Sigmoid colon (tissue), 6 donors: ENCODE measurements at regions not wholly inside any gene's neighbourhood (a gene's known extent, or its start where the extent isn't known, plus 50 kb on each side); places are given as distances from the start of the nearest gene placed in this dataset.

Source experiments
- DNase-seq: peaks from one replicate; pipeline ENCODE4 v3.0.0-alpha.2; 2019
- H3K27ac ChIP-seq, 4 donors: fragments of 200-600 bp; sonication (generic); one replicate each; pipeline ENCODE4 v1.5.1; 2016 to 2019; ENCODE audit warnings: mild to moderate bottlenecking in 1 of 4
- H3K27me3 ChIP-seq, 3 donors: fragments of 200-600 bp; sonication (generic); one replicate each; pipeline ENCODE4 v1.5.1; 2019; ENCODE audit warnings: mild to moderate bottlenecking in 1 of 3
- H3K36me3 ChIP-seq, 4 donors: fragments of 200-600 bp; sonication (generic); one replicate each; pipeline ENCODE4 v1.5.1; 2016 to 2019
- H3K4me1 ChIP-seq, 4 donors: fragments of 200-600 bp; sonication (generic); one replicate each; pipeline ENCODE4 v1.5.1; 2017 to 2019
- H3K4me3 ChIP-seq, 4 donors: fragments of 200-600 bp; sonication (generic); one replicate each; pipeline ENCODE4 v1.5.1; 2017 to 2019; ENCODE audit warnings: mild to moderate bottlenecking in 2 of 4, moderate library complexity in 1 of 4
- H3K9me3 ChIP-seq, 4 donors: fragments of 200-600 bp in 3 of 4; sonication (generic) in 3 of 4; one replicate each; pipeline versions ENCODE4 v1.5.1 to v1.6.1; 2013 to 2019
- EP300 ChIP-seq, 4 donors: sonication (generic); formaldehyde crosslinking; IDR thresholded peaks; one replicate each; pipeline ENCODE4 v1.6.1; 2017; ENCODE audit warnings: antibody characterized with exemption in 4 of 4
- POLR2A ChIP-seq, 2 donors: fragments of 450-650 bp; IDR thresholded peaks; one replicate each; pipeline ENCODE4 v1.6.1; 2016; ENCODE audit warnings: antibody characterized with exemption in 2 of 2, mild to moderate bottlenecking in 2 of 2, moderate library complexity in 2 of 2
- POLR2AphosphoS5 ChIP-seq, 4 donors: sonication (generic); formaldehyde crosslinking; IDR thresholded peaks; one replicate each; pipeline ENCODE4 v1.6.1; 2017; ENCODE audit warnings: antibody characterized with exemption in 4 of 4
- WGBS, 2 donors: extraction: QIAGEN DNeasy Blood & Tissue Kit; methylation state at CpG; one replicate each; pipeline ENCODE4 v1.1.7; 2013; 5-methylcytosine and 5-hydroxymethylcytosine counted together
- intact Hi-C: fragments of 100-400 bp; cut with DNase I; formaldehyde crosslinking; loops from one replicate; pipeline ENCODE4 v1.15.1; 2023
- TF ChIP-seq, protein P1 (sequence below), 4 experiments: fragments of 450-650 bp in 3 of 4; fragments of 200-600 bp in 1 of 4; IDR thresholded peaks; one replicate each; pipeline ENCODE4 v1.5.1; 2016 to 2019; ENCODE audit warnings: antibody characterized with exemption in 4 of 4, mild to moderate bottlenecking in 3 of 4, moderate library complexity in 2 of 4
- donor health status: healthy with polysubstance abuse.
- donor health status: healthy.

DNA sequence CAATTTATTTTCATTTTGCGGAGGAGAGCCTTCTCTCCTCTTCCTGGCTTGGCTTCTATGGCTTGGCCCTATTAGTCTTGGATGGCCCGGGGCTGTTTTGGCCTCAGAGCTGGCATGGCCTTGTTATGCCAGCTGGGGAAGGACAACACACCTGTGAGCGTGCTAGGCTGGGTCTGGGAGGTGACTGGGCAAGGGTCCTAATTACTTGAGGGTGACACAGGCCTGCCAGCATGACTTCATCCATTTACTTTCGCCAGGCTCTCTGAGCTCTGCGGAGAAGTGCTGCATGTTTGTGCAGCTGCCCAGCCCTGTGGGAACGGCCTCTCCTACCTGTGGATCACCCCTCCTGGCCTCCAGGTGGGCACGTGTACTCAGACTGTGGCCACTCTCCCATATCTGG, 153.6 kb downstream of the SNX19 start:
- 22 to 75% methylated on average over 7 of the region's 7 CpGs for WGBS, 2 donors
- Histone ChIP-seq H3K4me3 (no peak overlapping the region), H3K4me1 (no peaks in the 10 kb centered on the region), H3K36me3 (no peaks in the 10 kb centered on the region), H3K27me3 (no peaks in the 10 kb centered on the region), H3K9me3 (no peaks in the 10 kb centered on the region), H3K27ac (no peak overlapping the region)
- no peak for DNase-seq
- TF ChIP-seq EP300 (IDR thresholded peaks at IDR 0.05) (no peak), POLR2A (IDR thresholded peaks at IDR 0.05) (no peak), POLR2AphosphoS5 (IDR thresholded peaks at IDR 0.05) (no peak)
- TF ChIP-seq, protein P1, sequence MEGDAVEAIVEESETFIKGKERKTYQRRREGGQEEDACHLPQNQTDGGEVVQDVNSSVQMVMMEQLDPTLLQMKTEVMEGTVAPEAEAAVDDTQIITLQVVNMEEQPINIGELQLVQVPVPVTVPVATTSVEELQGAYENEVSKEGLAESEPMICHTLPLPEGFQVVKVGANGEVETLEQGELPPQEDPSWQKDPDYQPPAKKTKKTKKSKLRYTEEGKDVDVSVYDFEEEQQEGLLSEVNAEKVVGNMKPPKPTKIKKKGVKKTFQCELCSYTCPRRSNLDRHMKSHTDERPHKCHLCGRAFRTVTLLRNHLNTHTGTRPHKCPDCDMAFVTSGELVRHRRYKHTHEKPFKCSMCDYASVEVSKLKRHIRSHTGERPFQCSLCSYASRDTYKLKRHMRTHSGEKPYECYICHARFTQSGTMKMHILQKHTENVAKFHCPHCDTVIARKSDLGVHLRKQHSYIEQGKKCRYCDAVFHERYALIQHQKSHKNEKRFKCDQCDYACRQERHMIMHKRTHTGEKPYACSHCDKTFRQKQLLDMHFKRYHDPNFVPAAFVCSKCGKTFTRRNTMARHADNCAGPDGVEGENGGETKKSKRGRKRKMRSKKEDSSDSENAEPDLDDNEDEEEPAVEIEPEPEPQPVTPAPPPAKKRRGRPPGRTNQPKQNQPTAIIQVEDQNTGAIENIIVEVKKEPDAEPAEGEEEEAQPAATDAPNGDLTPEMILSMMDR (IDR thresholded peaks at IDR 0.05): no peak
- intact Hi-C loops: no loop called here

DNA sequence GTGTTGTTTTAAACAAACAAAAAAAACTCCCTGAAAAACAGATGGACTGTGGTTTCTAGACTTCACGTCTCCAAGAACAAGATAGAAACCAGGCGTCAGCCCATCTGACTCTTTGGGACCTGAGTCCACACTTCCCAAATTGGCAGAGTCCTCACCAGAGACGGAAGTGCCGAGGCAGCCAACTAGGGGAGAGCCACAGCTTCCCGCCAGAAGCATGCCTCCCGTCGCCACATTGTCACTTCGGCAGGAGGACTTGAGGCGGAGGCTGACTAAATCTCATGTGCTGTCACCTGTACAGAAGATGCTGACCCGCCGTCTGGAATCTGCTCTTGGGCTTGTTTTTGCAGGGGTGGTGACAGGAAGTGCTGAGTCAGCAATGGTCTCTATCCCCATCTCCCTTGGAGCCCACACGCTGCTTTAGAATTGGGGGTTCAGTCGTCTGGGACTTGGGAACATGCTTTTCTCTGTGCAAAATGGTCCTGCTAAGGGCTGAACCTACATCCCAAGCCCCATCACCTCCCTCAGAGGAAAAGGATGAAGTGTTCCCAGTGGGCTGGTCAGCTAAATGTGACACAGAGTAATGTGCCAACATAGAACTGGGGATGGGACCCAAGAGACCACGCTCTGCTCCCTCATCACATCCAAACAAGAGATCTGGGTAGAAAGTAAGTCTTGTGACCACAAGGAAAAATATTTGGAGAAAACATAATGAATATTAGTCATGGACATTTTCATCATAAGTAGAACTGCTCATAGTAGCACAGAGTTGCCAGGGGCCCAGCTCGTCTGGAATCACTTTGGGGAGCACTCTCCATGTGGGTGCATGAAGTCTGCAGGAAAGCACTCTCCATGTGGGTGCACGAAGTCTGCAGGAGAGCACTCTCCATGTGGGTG, 152.9 kb downstream of the SNX19 start:
- 85 to 92% methylated on average over 16 of the region's 16 CpGs for WGBS, 2 donors
- no peak for DNase-seq
- H3K27ac ChIP-seq: no peak overlapping the region

DNA sequence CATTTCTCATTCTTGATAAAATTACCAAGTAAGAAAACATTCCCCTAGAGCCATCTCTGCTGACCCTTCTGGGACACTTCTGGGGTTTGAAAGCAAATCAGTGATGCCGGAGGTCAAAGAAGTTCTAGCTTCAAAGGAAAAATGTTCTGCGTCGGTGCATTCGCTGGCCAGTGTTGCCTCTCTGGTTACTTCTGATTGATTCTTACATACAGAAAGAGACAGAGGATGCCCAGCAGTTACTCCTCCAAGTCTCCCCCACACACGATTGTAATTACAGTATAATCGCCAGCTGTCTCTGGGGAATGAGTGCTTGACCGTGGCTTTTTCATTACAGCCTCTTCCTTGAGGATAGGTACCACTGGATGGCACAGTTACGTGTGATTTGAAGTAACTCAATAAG, 150.9 kb downstream of the SNX19 start:
- intact Hi-C loops: no loop called here
- TF ChIP-seq POLR2AphosphoS5 (IDR thresholded peaks at IDR 0.05) (no peak), EP300 (IDR thresholded peaks at IDR 0.05) (no peak), POLR2A (IDR thresholded peaks at IDR 0.05) (no peak)
- TF ChIP-seq, protein P1 (IDR thresholded peaks at IDR 0.05): no peak
- WGBS, 2 donors: 87 to 92% methylated on average over 8 of the region's 8 CpGs
- no peaks in the 10 kb centered on the region for H3K4me1 ChIP-seq
- no peak for DNase-seq
- H3K36me3 ChIP-seq: no peaks in the 10 kb centered on the region
- H3K9me3 ChIP-seq: no peaks in the 10 kb centered on the region
- no peak overlapping the region for H3K27ac ChIP-seq
- H3K27me3 ChIP-seq: no peaks in the 10 kb centered on the region
- H3K4me3 ChIP-seq: no peak overlapping the region

More for the DNA sequence above, 152.9 kb downstream of the SNX19 start:
- Histone ChIP-seq H3K36me3 (no peaks in the 10 kb centered on the region), H3K4me3 (no peak overlapping the region), H3K27me3 (no peaks in the 10 kb centered on the region), H3K9me3 (no peaks in the 10 kb centered on the region), H3K4me1 (no peaks in the 10 kb centered on the region)
- TF ChIP-seq POLR2A (IDR thresholded peaks at IDR 0.05) (no peak), POLR2AphosphoS5 (IDR thresholded peaks at IDR 0.05) (no peak), EP300 (IDR thresholded peaks at IDR 0.05) (no peak)
- TF ChIP-seq, protein P1 (IDR thresholded peaks at IDR 0.05): no peak
- intact Hi-C loops: no loop called here

DNA sequence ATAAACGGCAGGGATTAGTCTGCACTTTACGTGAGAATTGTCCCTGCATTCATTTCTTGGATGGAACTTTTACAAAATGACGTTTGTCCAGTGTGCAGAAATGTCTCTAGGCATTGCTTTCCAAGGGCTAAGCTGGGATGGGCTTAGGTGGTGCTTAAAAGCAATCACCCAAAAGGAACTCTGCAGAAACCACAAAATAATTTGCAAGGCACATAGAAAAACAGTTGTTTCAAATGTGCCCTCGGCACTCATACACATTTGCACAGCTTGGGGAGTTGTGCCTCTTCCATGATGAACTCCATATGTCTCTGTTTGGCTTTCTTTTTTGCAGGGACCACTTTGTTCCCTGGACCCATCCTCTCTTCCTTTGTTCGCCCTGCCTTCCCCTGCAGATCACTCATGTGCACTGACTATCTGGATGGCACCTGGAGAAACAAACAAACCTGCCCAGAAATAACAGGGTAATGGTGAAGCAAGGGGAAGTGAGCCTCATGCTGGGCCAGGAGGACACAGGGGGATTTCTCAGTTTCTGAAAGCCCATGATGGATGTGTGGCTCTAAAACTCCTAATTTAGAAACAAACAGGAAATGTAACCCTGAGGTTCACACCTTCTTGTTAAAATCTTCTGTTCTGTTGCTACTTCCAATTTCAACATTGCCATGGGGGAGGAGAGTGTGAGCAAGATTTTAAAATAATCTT, 150.2 kb downstream of the SNX19 start:
- intact Hi-C loops: no loop called here
- no peaks in the 10 kb centered on the region for H3K27me3 ChIP-seq
- WGBS, 2 donors: 59 to 77% methylated on average over 5 of the region's 5 CpGs
- no peak overlapping the region for H3K4me3 ChIP-seq
- no peak overlapping the region for H3K27ac ChIP-seq
- no peak for TF ChIP-seq POLR2A (IDR thresholded peaks at IDR 0.05)
- DNase-seq: no peak
- no peaks in the 10 kb centered on the region for H3K36me3 ChIP-seq
- H3K4me1 ChIP-seq: no peaks in the 10 kb centered on the region
- no peaks in the 10 kb centered on the region for H3K9me3 ChIP-seq
